LNCAP (cell line): ENCODE measurements at regions not wholly inside any gene's neighbourhood (a gene's known extent, or its start where the extent isn't known, plus 50 kb on each side); places are given as distances from the start of the nearest gene placed in this dataset.

Experiments
- TF ChIP-seq, protein P1 (sequence below): fragments of 450-650 bp; IDR thresholded peaks from 2 replicates; pipeline ENCODE4 v1.5.1; 2017; ENCODE audit warnings: mild to moderate bottlenecking

DNA sequence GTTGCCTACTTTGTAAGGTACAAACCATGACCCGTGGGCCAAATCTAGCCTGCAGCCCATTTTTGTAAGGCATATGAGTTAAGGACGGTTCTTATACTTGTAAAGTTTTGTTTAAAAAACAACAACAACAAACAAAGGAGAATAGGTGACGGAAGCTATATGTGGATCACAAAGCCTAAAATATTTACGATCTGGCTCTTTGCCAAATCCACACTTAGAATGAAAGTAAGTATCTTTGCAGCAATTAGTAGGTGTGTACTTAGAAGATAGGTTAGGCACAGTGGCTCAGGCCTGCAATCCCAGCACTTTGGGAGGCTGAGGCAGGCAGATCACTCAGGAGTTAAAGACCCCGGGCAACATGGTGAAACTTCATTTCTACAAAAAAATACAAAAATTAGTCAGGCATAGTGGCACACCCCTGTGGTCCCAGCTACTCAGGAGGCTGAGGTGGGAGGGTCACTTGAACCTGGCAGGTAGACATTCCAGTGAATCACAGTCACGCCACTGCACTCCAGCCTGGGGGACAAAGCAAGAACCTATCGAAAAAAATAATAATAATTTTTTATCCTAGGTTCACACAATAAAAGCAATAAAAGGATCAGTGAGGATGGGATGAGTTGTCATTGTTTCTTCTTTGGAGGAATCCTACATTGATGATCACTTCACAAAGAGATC lies 57.8 kb upstream of the CTAGE1 start:
- TF ChIP-seq, protein P1, sequence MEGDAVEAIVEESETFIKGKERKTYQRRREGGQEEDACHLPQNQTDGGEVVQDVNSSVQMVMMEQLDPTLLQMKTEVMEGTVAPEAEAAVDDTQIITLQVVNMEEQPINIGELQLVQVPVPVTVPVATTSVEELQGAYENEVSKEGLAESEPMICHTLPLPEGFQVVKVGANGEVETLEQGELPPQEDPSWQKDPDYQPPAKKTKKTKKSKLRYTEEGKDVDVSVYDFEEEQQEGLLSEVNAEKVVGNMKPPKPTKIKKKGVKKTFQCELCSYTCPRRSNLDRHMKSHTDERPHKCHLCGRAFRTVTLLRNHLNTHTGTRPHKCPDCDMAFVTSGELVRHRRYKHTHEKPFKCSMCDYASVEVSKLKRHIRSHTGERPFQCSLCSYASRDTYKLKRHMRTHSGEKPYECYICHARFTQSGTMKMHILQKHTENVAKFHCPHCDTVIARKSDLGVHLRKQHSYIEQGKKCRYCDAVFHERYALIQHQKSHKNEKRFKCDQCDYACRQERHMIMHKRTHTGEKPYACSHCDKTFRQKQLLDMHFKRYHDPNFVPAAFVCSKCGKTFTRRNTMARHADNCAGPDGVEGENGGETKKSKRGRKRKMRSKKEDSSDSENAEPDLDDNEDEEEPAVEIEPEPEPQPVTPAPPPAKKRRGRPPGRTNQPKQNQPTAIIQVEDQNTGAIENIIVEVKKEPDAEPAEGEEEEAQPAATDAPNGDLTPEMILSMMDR, result no peak

DNA sequence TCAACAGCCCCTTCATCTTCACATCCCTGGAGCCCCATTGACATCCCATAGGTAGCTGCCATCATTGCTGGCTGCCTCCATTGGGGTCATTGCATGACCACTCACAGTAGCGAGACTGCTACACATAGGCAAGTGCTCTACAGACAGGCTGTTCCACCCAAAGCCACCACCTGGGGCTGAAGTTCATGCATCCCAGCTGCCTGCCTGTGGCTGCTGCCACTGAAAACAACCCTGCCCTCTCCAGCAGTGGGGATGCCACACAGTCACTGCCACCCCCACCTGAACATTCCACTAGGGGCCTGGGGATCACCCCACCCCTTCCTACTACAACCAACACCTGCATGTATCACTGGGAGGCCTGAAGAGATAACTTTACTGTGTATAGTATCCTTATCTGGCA lies 59.5 kb upstream of the CTAGE1 start:
- TF ChIP-seq, protein P1, result no peak

DNA sequence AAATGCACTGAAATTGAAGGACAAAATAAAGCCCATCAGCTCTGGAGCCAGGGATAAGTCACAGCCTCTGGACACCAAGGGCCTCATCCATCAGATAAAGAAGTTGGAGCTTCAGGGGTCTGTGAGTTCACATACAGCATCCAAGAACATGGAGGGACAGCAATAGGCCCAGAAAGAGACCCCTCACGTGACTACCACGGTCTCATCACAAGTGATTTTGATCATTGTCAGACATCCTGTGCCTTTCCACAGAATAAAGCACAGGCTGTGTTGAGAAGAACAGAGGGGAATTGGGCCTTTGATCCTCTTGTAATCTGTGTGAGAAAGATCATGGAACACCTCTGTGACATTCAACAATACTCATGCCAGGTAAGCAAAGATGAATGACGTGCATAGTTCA lies 65.2 kb upstream of the CTAGE1 start:
- TF ChIP-seq, protein P1, result no peak

DNA sequence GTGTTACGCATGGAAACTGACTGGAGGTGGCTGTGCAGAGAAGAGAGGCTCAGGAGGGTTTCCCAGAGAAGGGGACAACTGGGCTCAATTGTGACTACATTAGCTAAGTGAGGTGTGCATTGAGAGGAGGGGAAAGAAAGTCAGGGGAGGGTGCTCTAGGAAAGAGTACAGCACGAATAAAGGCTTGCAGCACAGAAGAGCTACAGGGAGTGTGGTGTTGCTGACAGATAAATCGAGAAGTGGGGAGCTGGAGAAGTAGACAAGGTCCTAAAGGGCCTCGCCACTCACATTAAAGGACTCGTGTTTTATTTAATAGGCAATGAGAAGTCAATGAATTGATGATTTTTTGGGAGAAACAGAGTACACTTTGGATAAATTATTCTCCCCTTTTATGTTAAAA lies 65.7 kb upstream of the CTAGE1 start:
- TF ChIP-seq, protein P1, result no peak

DNA sequence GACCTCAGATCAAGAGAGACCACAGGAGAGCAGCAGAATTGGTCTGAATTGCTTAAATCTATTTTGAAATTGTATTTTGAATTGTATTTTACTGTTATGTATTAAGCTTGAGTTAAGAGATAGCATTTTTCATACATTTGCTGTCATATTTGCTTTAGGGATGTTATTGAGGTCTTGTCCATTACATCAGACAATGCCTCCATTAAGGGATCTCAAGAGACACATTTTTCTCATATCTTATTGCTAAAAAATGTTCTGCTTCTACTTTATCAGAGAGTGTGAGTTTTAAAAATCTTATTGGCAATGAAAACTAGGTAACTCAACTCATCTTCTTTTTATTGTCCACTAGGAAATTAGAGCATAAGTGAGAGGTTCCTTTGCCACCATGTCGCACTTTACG lies 66.8 kb upstream of the CTAGE1 start:
- TF ChIP-seq, protein P1, result no peak

DNA sequence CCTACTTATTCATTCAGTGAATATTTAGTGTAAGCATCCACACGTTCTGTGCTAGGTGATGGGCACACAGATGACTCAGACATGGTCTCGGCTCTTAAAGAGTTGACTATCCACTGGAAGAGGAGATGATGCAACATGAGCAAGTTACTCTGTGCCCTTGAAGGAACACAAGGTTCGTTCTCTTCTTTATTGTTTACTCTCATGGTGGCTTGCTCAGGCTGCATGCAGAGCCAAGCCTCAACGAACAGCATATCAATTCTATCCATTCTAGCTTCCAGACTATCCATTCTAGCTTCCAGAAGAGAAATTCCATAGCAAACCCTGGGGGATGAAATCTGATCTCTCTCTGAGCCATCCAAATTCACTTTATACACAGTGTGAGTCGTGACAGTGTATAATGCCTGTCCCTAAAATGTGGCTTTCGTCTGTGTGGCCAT lies 68.1 kb upstream of the CTAGE1 start:
- TF ChIP-seq, protein P1, result no peak

DNA sequence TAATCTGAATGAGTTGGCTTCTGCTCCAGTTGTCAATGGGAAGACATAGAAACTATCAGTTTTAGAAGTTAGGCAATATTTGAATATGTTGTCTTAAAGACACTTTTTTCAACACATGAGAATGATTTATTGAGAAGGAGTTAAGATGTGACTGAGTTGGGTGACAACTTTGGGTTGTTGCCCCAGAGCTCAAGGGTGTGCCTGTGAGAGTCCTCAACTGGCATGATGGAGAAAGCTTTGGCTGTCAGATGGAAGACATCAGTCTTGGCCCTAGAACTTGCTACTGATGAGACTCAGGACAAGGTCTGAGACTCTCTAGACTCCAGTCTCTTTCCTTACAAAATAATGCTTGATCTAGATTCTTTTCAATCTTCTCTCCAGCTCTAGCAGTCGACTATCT lies 69.0 kb upstream of the CTAGE1 start:
- TF ChIP-seq, protein P1, result no peak

DNA sequence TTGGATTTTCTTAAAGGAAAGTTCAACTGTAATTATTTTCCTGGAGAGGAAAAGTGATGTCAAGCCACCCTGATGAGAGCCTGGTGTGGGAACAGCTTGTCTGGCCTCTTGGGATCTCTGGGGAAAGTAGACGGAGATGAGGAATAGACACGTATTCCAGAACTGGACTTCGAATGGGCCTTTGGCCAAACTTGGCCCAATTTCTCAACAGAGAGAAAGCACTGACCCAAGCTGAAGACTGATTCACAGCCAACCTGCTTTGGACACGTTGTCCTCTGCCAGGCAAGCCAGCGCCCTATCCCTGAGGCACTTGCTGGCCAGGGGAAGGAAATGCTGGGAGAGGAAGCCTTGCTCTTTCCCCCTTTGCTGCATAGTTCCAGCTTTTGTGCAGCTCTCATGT lies 70.8 kb upstream of the CTAGE1 start:
- TF ChIP-seq, protein P1, result no peak
